ENCODE measurements at regions not wholly inside any gene's neighbourhood (a gene's known extent, or its start where the extent isn't known, plus 50 kb on each side); places are given as distances from the start of the nearest gene placed in this dataset.

GRCh38 chr6:101312652-101313051 is 80.9 kb upstream of the GRIK2 start:
- TF ChIP-seq CTCF (IDR thresholded peaks at IDR 0.05; ENCODE audit: insufficient read depth, low read length, poor library complexity, severe bottlenecking) (no peak), EZH2phosphoT487 (conservative IDR thresholded peaks at IDR 0.05; ENCODE audit: low read length) (no peak)

Measured in SU-DHL-6 (cell line).